Activated CD8-positive, alpha-beta memory T cell treated with anti-CD3 and anti-CD28 coated beads, Interleukin-2, amount 50 U/mL, for 4 hours (primary cell): ENCODE measurements at regions not wholly inside any gene's neighbourhood (a gene's known extent, or its start where the extent isn't known, plus 50 kb on each side); places are given as distances from the start of the nearest gene placed in this dataset.
"Not testable (repeated sequence)": the region's sequence is repeated elsewhere in the genome, so short reads cannot be mapped to it uniquely, and the experiment has no call there.

Experiments used
- DNase-seq: peaks from one replicate; pipeline ENCODE4 v3.0.0-alpha.2; 2020

DNA sequence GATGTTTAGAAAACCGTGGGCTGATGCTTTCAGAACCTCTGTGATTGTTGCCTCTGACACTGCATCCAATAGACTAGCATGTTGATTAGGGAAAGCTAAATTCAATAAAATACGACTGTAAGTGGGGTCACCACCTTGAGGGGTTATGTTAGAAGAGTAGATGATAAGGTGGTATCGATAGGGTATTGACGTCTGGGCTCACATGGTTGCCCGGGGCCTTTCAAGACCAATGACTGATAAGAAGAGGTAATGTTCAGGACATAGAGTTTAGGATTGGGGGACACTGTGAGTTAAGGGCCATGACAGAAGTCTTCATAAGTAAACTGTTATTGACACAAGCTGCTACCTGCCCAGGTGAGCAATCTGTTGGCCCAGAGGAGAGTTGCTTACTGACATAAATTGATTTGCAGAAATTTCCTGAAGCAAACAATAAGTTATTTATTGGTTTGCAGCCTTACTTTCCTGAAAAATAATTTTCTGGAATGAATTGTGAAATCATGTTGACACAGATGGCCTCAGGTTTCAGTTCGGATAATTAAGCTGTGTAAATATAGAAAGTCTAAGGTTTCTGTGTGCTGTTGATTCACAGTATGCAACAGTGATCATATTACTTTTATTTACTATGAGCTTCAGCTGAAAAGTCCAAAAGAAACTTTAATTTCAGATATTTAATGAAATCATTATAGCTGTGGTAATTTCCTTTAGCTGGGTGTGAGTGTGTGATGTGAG is 289.9 kb upstream of the PRSS16 start:
- not testable (repeated sequence) for DNase-seq

DNA sequence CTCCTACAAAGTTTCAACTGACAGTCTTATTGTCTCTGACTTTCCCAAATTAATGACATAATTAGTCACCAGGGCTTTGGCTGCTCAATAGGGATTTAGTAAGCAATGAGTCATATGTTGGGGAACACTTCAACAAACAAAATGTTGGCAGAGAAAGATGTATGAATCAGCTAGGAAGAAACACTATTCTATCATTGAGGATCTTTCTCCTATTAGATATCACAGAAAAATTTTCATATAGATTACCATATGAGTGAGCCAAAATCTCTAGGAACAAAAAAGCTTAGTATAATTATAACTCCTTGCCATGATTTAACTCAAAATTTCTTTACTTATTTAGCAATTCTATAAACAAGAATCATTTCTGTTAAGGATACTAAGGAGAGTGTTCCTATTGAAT is 286.3 kb upstream of the PRSS16 start:
- not testable (repeated sequence) for DNase-seq

DNA sequence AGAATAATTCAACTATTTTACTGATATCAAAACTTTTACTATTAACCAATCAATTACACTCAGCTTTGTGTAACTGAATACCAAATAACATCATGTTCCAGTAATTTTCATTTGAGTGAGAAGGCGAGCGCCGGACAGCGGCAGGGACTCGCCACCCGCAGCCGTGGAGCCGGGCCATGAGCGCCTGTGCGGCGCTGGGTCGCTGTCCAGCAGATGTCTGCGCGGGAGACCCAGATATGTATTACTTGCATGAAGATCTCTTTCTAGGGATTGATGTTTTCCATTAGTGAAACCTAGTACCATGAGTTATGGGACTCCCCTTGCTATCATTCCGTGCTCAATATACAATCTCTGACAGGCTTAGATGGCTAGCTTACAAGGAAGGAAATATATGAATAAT is 245.1 kb upstream of the PRSS16 start:
- DNase-seq = no peak

DNA sequence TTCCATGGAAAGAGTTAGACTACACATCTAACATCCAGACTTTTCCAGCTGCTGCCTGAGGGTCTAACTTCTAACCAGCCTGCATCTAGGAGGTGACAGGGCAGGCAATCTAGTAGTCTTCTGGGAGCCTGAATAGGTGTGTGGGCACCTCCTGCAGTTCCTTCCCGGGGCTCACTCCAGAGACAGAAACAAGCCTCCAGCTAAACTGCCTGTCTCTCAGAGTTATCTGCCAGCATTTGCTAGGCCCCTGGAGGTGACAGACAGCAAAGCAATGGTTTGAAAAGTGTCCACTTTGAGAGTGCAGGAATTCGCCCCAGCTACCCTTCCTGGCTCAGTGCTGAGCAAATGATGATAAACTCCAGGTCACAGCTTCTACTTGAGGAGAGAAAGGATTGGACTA is 240.5 kb upstream of the PRSS16 start:
- no peak for DNase-seq

DNA sequence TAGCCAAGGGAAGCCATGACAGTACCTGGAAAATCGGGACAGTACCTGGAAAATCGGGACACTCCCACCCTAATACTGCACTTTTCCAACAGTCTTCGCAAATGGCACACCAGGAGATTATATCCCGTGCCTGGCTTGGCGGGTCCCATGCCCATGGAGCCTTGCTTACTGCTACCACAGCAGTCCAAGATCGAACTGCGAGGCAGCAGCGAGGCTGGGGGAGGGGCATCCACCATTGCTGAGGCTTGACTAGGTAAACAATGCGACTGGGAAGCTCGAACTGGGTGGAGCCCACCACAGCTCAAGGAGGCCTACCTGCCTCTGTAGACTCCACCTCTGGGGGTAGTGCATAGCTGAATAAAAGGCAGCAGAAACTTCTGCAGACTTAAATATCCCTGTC is 238.9 kb upstream of the PRSS16 start:
- not testable (repeated sequence) for DNase-seq

DNA sequence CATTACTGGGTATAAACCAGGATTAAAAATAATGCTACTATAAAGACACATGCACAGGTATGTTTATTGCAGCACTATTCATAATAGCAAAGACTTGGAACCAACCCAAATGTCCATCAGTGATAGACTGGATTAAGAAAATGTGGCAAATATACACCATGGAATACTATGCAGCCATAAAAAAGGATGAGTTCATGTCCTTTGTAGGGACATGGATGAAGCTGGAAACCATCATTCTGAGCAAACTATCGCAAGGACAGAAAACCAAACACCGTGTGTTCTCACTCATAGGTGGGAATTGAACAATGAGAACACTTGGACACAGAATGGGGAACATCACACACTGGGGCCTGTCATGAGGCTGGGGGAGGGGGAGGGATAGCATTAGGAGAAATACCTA is 233.4 kb upstream of the PRSS16 start:
- DNase-seq = not testable (repeated sequence)

DNA sequence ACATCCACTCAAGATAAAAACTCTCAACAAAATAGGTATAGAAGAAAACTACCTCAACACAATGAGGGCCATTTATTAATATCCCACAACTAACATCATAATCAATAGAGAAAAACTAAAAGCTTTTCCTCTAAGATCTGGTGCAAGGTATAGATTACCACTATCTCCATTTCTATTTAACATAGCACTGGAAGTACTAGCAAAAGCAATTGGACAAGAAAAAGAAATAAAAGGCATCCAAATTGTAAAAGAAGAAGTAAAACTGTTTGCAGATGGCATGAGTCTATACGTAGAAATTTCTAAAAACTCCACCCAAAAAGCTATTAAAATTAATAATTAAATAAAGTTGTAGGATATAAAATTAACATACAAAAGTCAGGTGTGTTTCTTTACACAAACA is 230.8 kb upstream of the PRSS16 start:
- no peak for DNase-seq

DNA sequence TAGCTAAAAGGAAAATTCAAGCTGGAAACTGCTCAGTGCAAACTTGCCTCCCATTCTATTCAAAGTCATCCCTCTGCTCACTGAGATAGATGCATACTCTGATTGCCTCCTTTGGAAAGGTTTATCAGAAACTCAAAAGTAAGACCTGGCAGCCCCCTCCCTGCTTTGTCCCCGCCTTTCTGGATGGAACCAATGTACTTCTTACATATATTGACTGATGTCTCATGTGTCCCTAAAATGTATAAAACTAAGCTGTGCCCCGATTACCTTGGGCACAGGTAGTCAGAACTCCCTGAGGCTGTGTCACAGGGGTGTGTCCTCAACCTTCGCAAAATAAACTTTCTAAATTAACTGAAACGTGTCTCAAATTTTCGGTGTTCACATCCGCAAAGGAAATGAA is 229.1 kb upstream of the PRSS16 start:
- not testable (repeated sequence) for DNase-seq

DNA sequence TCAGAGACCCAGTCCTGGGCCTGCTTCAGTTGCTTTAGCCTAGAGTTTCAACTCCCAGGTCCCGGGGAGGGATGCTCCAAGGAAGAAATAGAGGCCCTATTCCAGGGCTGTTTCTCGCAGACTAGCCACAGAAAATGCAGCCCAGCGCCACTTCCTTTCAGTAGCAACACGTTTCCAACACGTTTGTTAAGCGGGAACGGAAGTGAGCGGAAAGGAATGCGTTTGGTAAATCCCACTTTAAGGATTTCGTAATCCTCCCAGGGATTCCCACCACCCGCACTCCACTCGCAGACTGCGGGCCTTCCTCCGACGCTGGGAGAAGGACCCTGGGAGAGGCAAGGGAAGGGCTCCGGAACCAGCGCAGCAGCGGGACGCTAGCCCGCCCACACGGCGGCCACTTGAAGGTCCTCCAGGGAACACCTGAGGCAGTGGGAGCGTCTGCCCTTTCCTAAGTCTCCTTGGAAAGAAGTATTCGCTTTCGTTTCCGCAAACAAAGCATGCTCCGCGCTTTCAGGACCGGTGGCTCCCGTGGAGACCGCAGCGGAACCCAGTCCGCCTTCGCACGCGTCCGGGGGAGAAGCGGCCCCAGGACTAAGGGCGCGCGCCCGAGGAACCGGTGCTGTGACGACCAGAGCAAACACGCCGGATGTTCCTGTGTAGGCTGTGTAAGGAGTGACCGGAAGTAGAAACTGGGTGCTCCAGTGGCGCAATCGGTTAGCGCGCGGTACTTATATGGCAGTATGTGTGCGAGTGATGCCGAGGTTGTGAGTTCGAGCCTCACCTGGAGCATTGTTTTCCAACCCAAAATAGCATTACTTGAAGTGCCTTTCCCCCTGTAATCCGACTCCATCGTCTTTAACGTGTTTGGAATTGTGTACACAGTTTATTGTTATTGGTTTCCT is 227.6 kb upstream of the PRSS16 start:
- peak; percentile 25 for DNase-seq

DNA sequence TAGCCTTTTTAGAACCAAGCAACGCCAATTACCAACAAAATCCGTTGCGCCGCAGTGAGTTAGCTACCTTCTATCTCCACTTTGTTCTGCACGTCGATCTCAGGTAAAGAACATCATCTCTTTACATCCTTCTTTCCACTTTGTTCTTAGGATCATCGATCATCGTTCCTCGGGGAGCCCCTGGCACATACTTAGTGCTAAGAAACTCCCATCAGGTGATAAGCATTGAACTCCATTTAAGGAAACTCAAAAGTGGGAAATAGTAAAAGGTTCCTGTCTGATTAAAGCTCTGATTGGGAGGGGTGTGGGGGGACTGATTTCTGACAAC is 227.0 kb upstream of the PRSS16 start:
- no peak for DNase-seq

DNA sequence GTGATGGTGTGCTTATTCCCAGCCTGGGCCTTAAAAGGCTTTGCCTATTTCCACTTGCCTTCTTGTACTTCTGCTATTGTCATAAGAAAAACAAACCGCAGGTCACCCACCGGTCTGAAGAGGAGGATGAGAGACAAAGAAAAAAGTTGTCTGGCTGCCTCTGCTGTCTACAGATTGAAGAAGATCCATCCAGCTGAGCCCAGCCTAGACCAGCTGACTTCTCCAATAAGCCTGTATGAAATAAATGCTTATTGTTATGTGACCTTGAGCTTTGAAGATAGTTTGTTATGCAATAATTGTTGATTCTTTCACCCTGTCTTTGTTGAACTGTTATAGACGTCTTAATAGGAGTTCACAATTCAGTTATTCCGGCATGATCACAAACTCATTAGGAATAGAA is 223.8 kb upstream of the PRSS16 start:
- no peak for DNase-seq

DNA sequence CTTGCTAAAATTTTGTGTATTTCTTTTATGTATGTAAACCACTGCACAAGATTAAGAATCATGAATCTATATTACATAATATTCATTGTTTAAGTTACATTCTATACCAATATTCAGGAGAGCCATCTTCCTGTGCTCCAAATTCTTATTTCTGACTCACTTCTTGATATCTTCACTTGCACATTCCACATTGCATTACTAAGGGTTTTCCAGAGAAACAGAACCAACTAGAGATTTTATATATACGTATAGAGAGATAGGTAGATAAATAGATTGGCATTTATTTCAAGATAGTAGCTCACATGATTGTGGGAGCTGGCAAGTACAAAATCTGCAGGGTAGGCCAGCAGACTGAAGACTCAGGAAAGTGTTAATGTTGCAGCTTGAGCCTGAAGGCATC is 222.2 kb upstream of the PRSS16 start:
- DNase-seq = no peak

DNA sequence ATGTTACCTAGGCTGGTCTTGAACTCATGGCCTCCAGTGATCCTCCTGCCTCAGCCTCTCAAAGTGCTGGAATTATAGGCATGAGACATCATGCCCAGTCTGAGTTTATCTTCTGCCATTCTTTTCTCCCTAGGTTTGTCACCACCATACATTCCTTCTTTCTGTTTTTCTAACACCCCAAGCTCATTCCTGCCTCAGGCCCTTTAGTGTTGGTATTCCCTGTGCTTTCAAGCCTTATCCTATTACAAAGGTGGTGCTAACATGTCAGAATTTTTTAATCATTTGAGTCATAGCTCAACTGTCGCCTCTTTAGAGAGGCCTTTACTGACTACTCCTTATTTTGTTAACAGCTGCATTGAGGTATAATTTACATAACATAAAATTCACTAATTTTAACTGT is 221.1 kb upstream of the PRSS16 start:
- no peak for DNase-seq

DNA sequence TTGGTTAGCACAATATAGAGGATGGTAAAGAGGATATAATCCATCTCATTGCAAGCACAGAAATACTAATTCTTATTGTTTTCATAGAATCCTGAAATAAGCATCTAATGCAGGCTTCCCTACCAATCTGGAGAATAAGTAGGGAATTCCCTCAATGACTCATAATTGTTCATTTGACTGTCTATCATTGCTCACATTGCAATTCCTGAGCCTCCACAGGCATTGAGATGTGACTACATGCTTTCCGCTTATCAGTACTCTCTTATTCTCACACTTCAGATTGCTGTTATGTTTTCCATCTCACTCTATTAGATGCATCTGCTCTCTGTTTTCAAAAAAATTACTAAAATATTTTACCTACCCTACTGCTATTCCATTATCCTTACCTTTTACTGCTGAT is 216.2 kb upstream of the PRSS16 start:
- DNase-seq = no peak

DNA sequence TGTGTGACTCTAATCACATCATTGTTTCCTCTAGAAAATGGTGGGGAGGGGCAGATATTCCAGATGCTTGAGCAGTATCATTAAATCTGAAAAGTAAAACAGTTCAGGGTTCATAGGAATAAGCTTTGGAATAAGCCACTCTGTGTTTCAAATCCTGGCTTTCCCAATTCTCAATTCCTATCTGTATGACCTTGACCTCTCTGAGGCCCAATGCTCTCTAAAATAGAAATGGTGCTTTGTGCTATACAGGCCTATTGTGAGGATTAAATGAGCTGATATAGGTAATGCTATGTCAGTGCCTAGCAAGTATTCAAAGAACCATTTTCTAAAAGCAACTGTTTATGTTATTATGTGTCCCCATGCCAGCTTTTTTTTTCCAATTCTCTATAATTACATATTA is 209.0 kb upstream of the PRSS16 start:
- DNase-seq = no peak

DNA sequence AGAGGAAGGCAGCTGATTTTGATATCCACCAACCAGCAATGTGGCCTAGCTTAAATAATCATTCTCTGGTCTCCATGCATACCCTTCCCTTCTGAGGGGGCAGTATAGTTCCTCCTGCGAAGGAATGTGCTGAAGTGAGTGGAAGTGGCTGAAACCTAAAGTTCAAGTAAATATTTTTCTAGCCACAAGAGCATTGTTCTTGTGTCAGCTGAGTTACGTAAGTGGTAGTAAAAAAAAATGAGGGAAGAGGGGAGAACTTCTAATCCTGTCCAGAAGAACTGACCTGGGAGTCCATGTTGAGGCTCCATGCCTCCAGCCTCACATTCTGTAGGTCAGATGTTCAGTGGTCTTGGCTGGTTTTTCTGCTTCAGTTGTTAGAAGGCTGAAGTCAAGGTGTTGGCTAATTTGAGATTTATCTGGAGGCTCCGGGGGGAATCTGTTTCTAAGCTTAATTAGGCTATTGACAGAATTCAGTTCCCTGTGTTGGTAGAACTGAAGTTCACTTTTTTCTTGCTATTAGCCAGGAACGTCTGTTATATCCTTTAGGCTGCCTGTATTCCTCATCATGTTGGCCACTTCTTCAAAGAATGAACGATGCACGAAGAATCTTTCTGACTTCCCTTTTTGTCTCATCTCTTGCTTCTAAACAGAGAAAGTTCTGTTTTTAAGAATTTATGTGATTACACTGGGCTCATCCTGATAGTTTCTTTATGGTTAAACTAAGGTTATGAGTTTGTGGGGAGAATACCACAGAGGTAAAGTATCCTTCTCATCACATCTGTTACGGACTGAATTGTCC is 207.1 kb upstream of the PRSS16 start:
- no peak for DNase-seq

DNA sequence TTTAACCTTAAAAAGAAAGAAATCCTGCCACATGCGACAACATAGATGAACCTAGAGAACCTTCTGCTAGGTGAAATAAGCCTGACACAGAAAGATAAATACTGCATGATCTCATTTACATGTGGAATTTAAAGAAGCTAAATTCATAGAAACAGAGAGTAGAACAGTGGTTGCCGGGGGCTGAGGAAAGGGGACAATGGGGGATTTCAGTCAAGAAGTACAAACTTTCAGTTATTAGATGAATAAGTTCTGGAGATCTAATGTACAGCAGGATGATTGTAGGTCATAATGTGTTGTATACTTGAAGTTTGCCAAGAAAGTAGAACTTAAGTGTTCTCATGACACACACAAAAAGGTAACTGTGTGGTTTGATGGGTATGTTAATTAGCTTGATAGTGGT is 204.3 kb upstream of the PRSS16 start:
- no peak for DNase-seq

DNA sequence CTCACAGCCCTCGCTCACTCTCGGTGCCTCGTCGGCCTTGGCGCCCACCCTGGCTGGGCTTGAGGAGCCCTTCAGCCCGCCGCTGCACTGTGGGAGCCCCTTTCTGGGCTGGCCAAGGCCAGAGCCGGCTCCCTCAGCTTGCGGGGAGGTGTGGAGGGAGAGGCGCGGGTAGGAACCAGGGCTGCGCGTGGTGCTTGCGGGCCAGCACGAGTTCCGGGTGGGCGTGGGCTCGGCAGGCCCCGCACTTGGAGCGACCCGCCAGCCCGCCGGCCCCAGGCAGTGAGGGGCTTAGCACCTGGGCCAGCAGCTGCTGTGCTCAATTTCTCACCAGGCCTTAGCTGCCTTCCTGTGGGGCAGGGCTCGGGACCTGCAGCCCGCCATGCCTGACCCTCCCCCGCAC is 202.4 kb upstream of the PRSS16 start:
- not testable (repeated sequence) for DNase-seq

DNA sequence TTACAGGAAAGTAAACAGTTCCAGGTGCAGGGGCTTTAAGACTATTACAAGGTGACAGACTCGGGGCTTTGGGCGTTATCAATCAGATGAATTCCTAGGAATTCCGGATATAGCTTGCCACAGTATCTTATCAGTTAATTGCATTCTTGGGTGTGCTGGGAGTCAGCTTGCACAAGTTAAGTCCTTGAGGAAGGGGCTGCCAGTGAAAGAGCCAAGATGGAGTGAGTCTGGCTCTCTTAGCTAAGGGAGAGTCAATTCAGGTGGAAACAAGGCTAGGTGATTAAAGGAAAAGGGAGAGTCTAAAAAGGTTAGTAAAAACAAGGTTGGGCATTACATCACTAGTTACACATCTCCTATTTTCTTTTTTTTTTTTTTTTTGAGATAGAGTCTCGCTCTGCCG is 199.8 kb upstream of the PRSS16 start:
- not testable (repeated sequence) for DNase-seq

DNA sequence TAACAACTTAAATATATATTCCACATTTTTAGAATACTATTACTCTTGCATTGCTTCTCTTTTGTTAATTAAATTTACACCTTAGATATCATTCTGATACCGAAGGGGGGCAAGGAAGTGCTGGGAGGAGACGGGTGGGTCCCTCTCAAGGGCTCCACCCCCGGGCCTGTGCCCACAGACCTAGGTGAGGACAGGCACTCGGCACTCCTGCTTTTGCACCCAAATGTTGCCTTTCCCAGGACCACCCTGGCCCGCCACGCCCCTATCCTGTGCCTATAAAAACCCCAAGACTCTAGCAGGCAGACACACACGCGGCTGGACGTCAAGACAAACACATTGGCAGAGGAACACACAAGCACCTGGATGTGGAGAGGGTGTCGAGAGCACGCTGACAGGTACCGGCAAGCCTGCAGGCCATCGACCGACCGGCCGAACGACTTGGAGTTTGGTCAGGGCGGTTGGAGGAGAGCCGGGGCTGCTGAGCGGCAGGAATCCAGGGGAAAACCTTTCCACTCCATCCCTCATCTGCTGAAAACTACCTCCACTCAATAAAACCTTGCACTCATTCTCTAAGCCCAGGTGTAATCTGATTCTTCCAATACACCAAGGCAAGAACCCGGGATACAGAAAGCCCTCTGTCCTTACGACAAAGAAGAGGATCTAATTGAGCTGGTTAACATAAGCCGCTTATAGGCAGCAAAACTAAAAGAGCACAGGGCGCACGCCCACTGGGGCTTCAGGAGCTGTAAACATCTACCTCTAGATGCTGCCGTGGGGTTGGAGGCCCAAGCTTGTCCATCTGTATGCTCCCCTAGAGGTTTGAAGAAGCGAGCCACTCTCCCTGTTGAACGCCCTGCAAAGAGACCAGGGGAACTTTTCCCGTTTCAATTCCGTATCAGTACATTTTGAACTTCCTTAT is 197.4 kb upstream of the PRSS16 start:
- DNase-seq = no peak

DNA sequence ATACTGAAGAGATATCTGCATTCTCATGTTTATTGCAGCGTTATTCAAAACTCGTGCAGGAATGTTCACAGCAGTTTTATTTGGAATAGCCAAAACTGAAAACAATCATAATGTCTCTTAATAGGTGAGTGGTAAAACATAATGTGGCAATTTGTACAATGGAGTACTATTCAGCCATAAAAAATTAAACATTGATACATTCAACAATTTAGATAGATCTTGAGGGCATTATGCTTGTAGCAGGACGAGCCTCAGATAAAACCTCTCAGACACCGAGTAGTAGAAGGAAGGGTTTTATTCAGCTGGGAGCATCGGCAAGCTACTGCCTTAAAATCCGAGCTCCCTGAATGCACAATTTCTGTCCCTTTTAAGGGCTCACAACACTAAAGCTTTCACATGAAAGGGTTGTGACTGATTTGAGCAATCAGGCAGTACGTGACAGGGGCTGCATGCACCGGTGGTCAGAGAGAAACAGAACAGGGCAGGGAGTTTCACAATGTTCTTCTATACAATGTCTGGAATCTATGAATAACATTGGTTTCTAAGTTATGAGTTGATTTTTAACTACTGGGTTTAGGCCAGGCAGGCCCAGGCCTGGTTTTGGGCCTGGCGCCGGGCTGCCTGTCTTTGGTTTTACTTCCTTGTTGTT is 195.3 kb upstream of the PRSS16 start:
- not testable (repeated sequence) for DNase-seq

DNA sequence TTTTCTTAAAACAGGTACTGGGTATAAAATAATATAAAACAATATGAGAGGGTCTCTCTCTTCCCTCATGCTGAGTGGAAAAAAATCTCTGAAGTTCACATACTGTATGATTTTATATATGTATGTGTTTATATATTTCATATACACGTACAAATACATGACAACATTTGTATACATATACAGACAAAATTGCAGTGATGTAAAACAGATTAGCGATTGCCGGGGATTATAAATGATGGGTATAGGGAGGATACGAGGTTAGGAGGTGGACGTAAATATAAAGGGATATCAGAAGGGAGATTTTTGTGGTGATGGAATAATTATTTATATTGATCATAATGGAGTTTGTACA is 194.8 kb upstream of the PRSS16 start:
- DNase-seq = no peak
